Neuronal stem cell (in vitro differentiated cells): ENCODE measurements at regions not wholly inside any gene's neighbourhood (a gene's known extent, or its start where the extent isn't known, plus 50 kb on each side); places are given as distances from the start of the nearest gene placed in this dataset.

ENCODE experiments used
- DNase-seq: peaks from one replicate; pipeline ENCODE4 v3.0.0-alpha.2; 2013; ENCODE audit warnings: low spot score
- H2AFZ ChIP-seq: one replicate; pipeline ENCODE4 v1.6.1; 2013; ENCODE audit warnings: mild to moderate bottlenecking, low read length, inconsistent platforms
- H2AK5ac ChIP-seq: 2 replicates; pipeline ENCODE4 v1.6.1; 2013; ENCODE audit warnings: low read depth, mild to moderate bottlenecking, inconsistent platforms, low read length, moderate library complexity, mixed read lengths
- H2BK120ac ChIP-seq: 2 replicates; pipeline ENCODE4 v1.6.1; 2013; ENCODE audit warnings: low read depth, mild to moderate bottlenecking, inconsistent platforms, low read length, moderate library complexity, mixed read lengths
- H2BK12ac ChIP-seq: one replicate; pipeline ENCODE4 v1.6.1; 2013; ENCODE audit warnings: low read length, inconsistent platforms
- H2BK15ac ChIP-seq: 2 replicates; pipeline ENCODE4 v1.6.1; 2013; ENCODE audit warnings: mild to moderate bottlenecking, low read length, inconsistent platforms, mixed read lengths
- H2BK5ac ChIP-seq: one replicate; pipeline ENCODE4 v1.6.1; 2013; ENCODE audit warnings: inconsistent platforms, mild to moderate bottlenecking, low read length, moderate library complexity
- H3K14ac ChIP-seq: one replicate; pipeline ENCODE4 v1.6.1; 2013; ENCODE audit warnings: low read length, inconsistent platforms
- H3K18ac ChIP-seq: 2 replicates; pipeline ENCODE4 v1.6.1; 2013; ENCODE audit warnings: low read length, inconsistent platforms
- H3K23ac ChIP-seq: 2 replicates; pipeline ENCODE4 v1.6.1; 2013; ENCODE audit warnings: low read depth, mild to moderate bottlenecking, mixed read lengths, low read length, inconsistent platforms; ENCODE audit not compliant: poor library complexity
- H3K27ac ChIP-seq: replicated peaks from 3 replicates; pipeline ENCODE4 v1.5.1; 2013; ENCODE audit warnings: low read length, inconsistent platforms
- H3K27me3 ChIP-seq, 3 experiments: 2 replicates each; pipeline ENCODE4 v1.6.1; 2013; ENCODE audit warnings: low read length in 3 of 3, mild to moderate bottlenecking in 2 of 3, inconsistent platforms in 1 of 3, low read depth in 1 of 3, mixed read lengths in 1 of 3, moderate library complexity in 1 of 3; ENCODE audit not compliant: control insufficient read depth in 3 of 3, insufficient read depth in 3 of 3
- H3K36me3 ChIP-seq, 2 donors: replicated peaks in 1 of 2; 2 replicates each; pipeline ENCODE4 v1.6.1; 2013; ENCODE audit warnings: low read length in 2 of 2; ENCODE audit not compliant: control insufficient read depth in 2 of 2, insufficient read depth in 2 of 2
- H3K4ac ChIP-seq: 2 replicates; pipeline ENCODE4 v1.6.1; 2013; ENCODE audit warnings: inconsistent platforms, mild to moderate bottlenecking, low read length, moderate library complexity
- H3K4me1 ChIP-seq, 2 donors: 1 replicate in 1 of 2; 2 replicates in 1 of 2; pipeline ENCODE4 v1.6.1; 2013; ENCODE audit warnings: low read length in 2 of 2, low read depth in 1 of 2; ENCODE audit not compliant: control insufficient read depth in 2 of 2, insufficient read depth in 1 of 2
- H3K4me2 ChIP-seq: one replicate; pipeline ENCODE4 v1.6.1; 2013; ENCODE audit warnings: mild to moderate bottlenecking, low read length, inconsistent platforms; ENCODE audit not compliant: insufficient read depth, poor library complexity, severe bottlenecking
- H3K4me3 ChIP-seq, 2 donors: 2 replicates each; pipeline ENCODE4 v1.5.1; 2013; ENCODE audit warnings: low read length in 2 of 2, mild to moderate bottlenecking in 2 of 2, inconsistent platforms in 1 of 2, moderate library complexity in 1 of 2
- H3K79me1 ChIP-seq: one replicate; pipeline ENCODE4 v1.6.1; 2013; ENCODE audit warnings: low read depth, mild to moderate bottlenecking, inconsistent platforms, low read length, moderate library complexity
- H3K9ac ChIP-seq: one replicate; pipeline ENCODE4 v1.6.1; 2013; ENCODE audit warnings: mild to moderate bottlenecking, low read depth, low read length, inconsistent platforms; ENCODE audit not compliant: poor library complexity
- H3K9me3 ChIP-seq, 2 donors: replicated peaks in 1 of 2; 2 replicates each; pipeline versions ENCODE3 to v1.6.1; 2013; ENCODE audit warnings: low read length in 2 of 2, mild to moderate bottlenecking in 2 of 2, inconsistent platforms in 1 of 2, low read depth in 1 of 2, mixed read lengths in 1 of 2, moderate library complexity in 1 of 2; ENCODE audit not compliant: control insufficient read depth in 2 of 2, insufficient read depth in 1 of 2
- H4K8ac ChIP-seq: one replicate; pipeline ENCODE4 v1.6.1; 2013; ENCODE audit warnings: low read depth, mild to moderate bottlenecking, inconsistent platforms, low read length, moderate library complexity
- H4K91ac ChIP-seq: one replicate; pipeline ENCODE4 v1.6.1; 2013; ENCODE audit warnings: low read length, low read depth, mild to moderate bottlenecking, inconsistent platforms; ENCODE audit not compliant: poor library complexity
- WGBS, 2 donors: extraction: QIAGEN DNeasy Blood & Tissue Kit; methylation state at CpG; one replicate each; pipeline ENCODE4 v1.1.7; 2013; ENCODE audit warnings: missing lambda C conversion rate in 2 of 2, mixed read lengths in 1 of 2; ENCODE audit not compliant: insufficient read length in 2 of 2, insufficient replicate concordance in 1 of 2; ENCODE audit errors: extremely low coverage in 2 of 2; 5-methylcytosine and 5-hydroxymethylcytosine counted together

- no peaks in the 10 kb centered on the region for H3K36me3 ChIP-seq
- H2AK5ac ChIP-seq: no peak overlapping the region
- no peaks in the 10 kb centered on the region for H3K27me3 ChIP-seq
- no CpG with 5 or more reads among the region's 1 CpG for WGBS, 2 donors
- no peak overlapping the region for H2BK12ac ChIP-seq
- no peak overlapping the region for H4K91ac ChIP-seq
- no peak overlapping the region for H3K4me3 ChIP-seq
- no peak overlapping the region for H3K4me2 ChIP-seq
- no peak overlapping the region for H3K23ac ChIP-seq
- H3K4me1 ChIP-seq: peaks cover 4 to 20% of the 10 kb centered on the region in 2 donors
- H4K8ac ChIP-seq: no peak overlapping the region
- H2BK15ac ChIP-seq: no peak overlapping the region
- H2BK5ac ChIP-seq: no peak overlapping the region
- H3K9me3 ChIP-seq: no peaks in the 10 kb centered on the region
- no peak overlapping the region for H3K14ac ChIP-seq
- H3K79me1 ChIP-seq: no peaks in the 10 kb centered on the region
- DNase-seq: no peak
- no peak overlapping the region for H3K27ac ChIP-seq
- H2BK120ac ChIP-seq: no peak overlapping the region
- no peak overlapping the region for H3K9ac ChIP-seq
- H3K4ac ChIP-seq: no peak overlapping the region
- no peak overlapping the region for H2AFZ ChIP-seq
- no peak overlapping the region for H3K18ac ChIP-seq
Observed at GRCh38 chr13:43988302-43988701, 108.6 kb downstream of the LACC1 start.

- H3K14ac ChIP-seq: no peak overlapping the region
- H3K27me3 ChIP-seq: no peaks in the 10 kb centered on the region
- no peak overlapping the region for H3K27ac ChIP-seq
- no peaks in the 10 kb centered on the region for H3K79me1 ChIP-seq
- no peak overlapping the region for H3K18ac ChIP-seq
- no peak overlapping the region for H4K91ac ChIP-seq
- H2BK12ac ChIP-seq: no peak overlapping the region
- no peak for DNase-seq
- no peak overlapping the region for H2AK5ac ChIP-seq
- no CpG with 5 or more reads among the region's 5 CpGs for WGBS, 2 donors
- H3K23ac ChIP-seq: no peak overlapping the region
- no peak overlapping the region for H2AFZ ChIP-seq
- peaks cover 4 to 9% of the 10 kb centered on the region in 2 donors for H3K4me1 ChIP-seq
- no peak overlapping the region for H2BK5ac ChIP-seq
- no peak overlapping the region for H3K4me2 ChIP-seq
- no peak overlapping the region for H2BK120ac ChIP-seq
- no peak overlapping the region for H3K4me3 ChIP-seq
- H4K8ac ChIP-seq: no peak overlapping the region
- H3K4ac ChIP-seq: no peak overlapping the region
- H2BK15ac ChIP-seq: no peak overlapping the region
- H3K36me3 ChIP-seq: no peaks in the 10 kb centered on the region
- no peak overlapping the region for H3K9ac ChIP-seq
- peaks cover 1 to 2% of the 10 kb centered on the region in 2 donors for H3K9me3 ChIP-seq
Observed at GRCh38 chr13:43990021-43990420, 110.3 kb downstream of the LACC1 start.

- no peak overlapping the region for H3K23ac ChIP-seq
- no peak overlapping the region for H2BK15ac ChIP-seq
- no peaks in the 10 kb centered on the region for H3K27me3 ChIP-seq
- no peak overlapping the region for H4K8ac ChIP-seq
- no peak overlapping the region for H2BK120ac ChIP-seq
- no CpG with 5 or more reads among the region's 3 CpGs for WGBS, 2 donors
- H2BK12ac ChIP-seq: no peak overlapping the region
- no peak for DNase-seq
- no peak overlapping the region for H2AFZ ChIP-seq
- no peaks in the 10 kb centered on the region for H3K79me1 ChIP-seq
- no peak overlapping the region for H3K4me2 ChIP-seq
- H3K4me3 ChIP-seq: no peak overlapping the region
- H3K36me3 ChIP-seq: no peaks in the 10 kb centered on the region
- no peak overlapping the region for H2BK5ac ChIP-seq
- H3K18ac ChIP-seq: no peak overlapping the region
- H3K9me3 ChIP-seq: peaks cover 2% of the 10 kb centered on the region in 2 donors
- H4K91ac ChIP-seq: no peak overlapping the region
- H2AK5ac ChIP-seq: no peak overlapping the region
- peaks cover 4 to 6% of the 10 kb centered on the region in 2 donors for H3K4me1 ChIP-seq
- no peak overlapping the region for H3K4ac ChIP-seq
- H3K9ac ChIP-seq: no peak overlapping the region
- H3K27ac ChIP-seq: no peak overlapping the region
- H3K14ac ChIP-seq: no peak overlapping the region
Observed at GRCh38 chr13:43990829-43991228, 111.1 kb downstream of the LACC1 start.

GRCh38 chr13:43991773-43992201 lies 112.1 kb downstream of the LACC1 start:
- H3K9me3 ChIP-seq: peaks cover 2% of the 10 kb centered on the region in 2 donors
- WGBS, 2 donors: no CpG with 5 or more reads among the region's 4 CpGs
- no peak overlapping the region for H2BK15ac ChIP-seq
- H3K4me1 ChIP-seq: peaks cover 0 to 4% of the 10 kb centered on the region in 2 donors
- H3K4ac ChIP-seq: no peak overlapping the region
- no peak overlapping the region for H2BK120ac ChIP-seq
- H3K27me3 ChIP-seq: no peaks in the 10 kb centered on the region
- H4K8ac ChIP-seq: no peak overlapping the region
- H2AFZ ChIP-seq: no peak overlapping the region
- H2BK5ac ChIP-seq: no peak overlapping the region
- H3K27ac ChIP-seq: no peak overlapping the region
- no peak overlapping the region for H3K4me2 ChIP-seq
- H2BK12ac ChIP-seq: peak overlapping the region; percentile 73
- H4K91ac ChIP-seq: no peak overlapping the region
- no peak overlapping the region for H3K23ac ChIP-seq
- no peak overlapping the region for H2AK5ac ChIP-seq
- H3K79me1 ChIP-seq: no peaks in the 10 kb centered on the region
- H3K18ac ChIP-seq: peak overlapping the region; percentile 29
- DNase-seq: no peak
- no peak overlapping the region for H3K4me3 ChIP-seq
- H3K14ac ChIP-seq: no peak overlapping the region
- no peak overlapping the region for H3K9ac ChIP-seq
- H3K36me3 ChIP-seq: no peaks in the 10 kb centered on the region
